SK-N-SH treated with all-trans-retinoic acid at 6 μM for 48 hours (cell line): ENCODE measurements at regions not wholly inside any gene's neighbourhood (a gene's known extent, or its start where the extent isn't known, plus 50 kb on each side); places are given as distances from the start of the nearest gene placed in this dataset.

Experiments
- ATAC-seq: fragments of 200-7000 bp; cut with Tn5 transposase; 3 replicates; pipeline ENCODE4 v1.9.1; 2020; ENCODE audit warnings: mild to moderate bottlenecking, moderate library complexity
- ARNTL ChIP-seq: fragments of 450-650 bp; formaldehyde crosslinking; IDR thresholded peaks from 2 replicates; pipeline ENCODE4 v1.5.0; 2020; ENCODE audit warnings: low read depth, mild to moderate bottlenecking, moderate library complexity, borderline replicate concordance
- BACH2 ChIP-seq: fragments of 250-450 bp; sonication (Bioruptor Pico); IDR thresholded peaks from 2 replicates; pipeline ENCODE4 v1.9.0; 2021; ENCODE audit warnings: mild to moderate bottlenecking, borderline replicate concordance
- CSDC2 ChIP-seq: fragments of 250-450 bp; sonication (Bioruptor Pico); IDR thresholded peaks from 2 replicates; pipeline ENCODE4 v1.5.0; 2020; ENCODE audit warnings: mild to moderate bottlenecking, moderate library complexity
- GLIS3 ChIP-seq: fragments of 250-450 bp; sonication (Bioruptor Pico); IDR thresholded peaks from 2 replicates; pipeline ENCODE4 v1.5.0; 2020; ENCODE audit warnings: mild to moderate bottlenecking, moderate library complexity
- ISL1 ChIP-seq: fragments of 250-450 bp; sonication (Bioruptor Pico); IDR thresholded peaks from 2 replicates; pipeline ENCODE4 v2.1.2; 2022; ENCODE audit warnings: mild to moderate bottlenecking, moderate library complexity
- OSR1 ChIP-seq: fragments of 250-450 bp; sonication (Bioruptor Pico); IDR thresholded peaks from 2 replicates; pipeline ENCODE4 v1.8.0; 2022; ENCODE audit warnings: moderate library complexity, mild to moderate bottlenecking, inconsistent platforms
- PPARA ChIP-seq: fragments of 250-450 bp; sonication (Bioruptor Pico); IDR thresholded peaks from 2 replicates; pipeline ENCODE4 v1.5.0; 2020; ENCODE audit warnings: mild to moderate bottlenecking, borderline replicate concordance
- RARB ChIP-seq: fragments of 250-450 bp; sonication (Bioruptor Pico); IDR thresholded peaks from 2 replicates; pipeline ENCODE4 v1.8.0; 2021; ENCODE audit warnings: mild to moderate bottlenecking, moderate library complexity
- SNAI2 ChIP-seq: fragments of 250-450 bp; sonication (Bioruptor Pico); IDR thresholded peaks from 2 replicates; pipeline ENCODE4 v1.5.0; 2020; ENCODE audit warnings: mild to moderate bottlenecking, moderate library complexity
- TCF4 ChIP-seq: fragments of 250-450 bp; sonication (Bioruptor Pico); IDR thresholded peaks from 2 replicates; pipeline ENCODE4 v1.8.0; 2021; ENCODE audit warnings: mild to moderate bottlenecking, moderate library complexity, borderline replicate concordance
- TOX ChIP-seq: fragments of 250-450 bp; sonication (Bioruptor Pico); IDR thresholded peaks from 2 replicates; pipeline ENCODE4 v1.8.0; 2021; ENCODE audit warnings: mild to moderate bottlenecking, moderate library complexity, borderline replicate concordance
- ZC3H10 ChIP-seq: fragments of 250-450 bp; sonication (Bioruptor Pico); IDR thresholded peaks from 2 replicates; pipeline ENCODE4 v1.5.1; 2021; ENCODE audit warnings: mild to moderate bottlenecking, moderate library complexity
- ZFP30 ChIP-seq: fragments of 450-650 bp; formaldehyde crosslinking; IDR thresholded peaks from 2 replicates; pipeline ENCODE4 v1.5.0; 2022; ENCODE audit warnings: mild to moderate bottlenecking, moderate library complexity
- ZNF565 ChIP-seq: fragments of 450-650 bp; formaldehyde crosslinking; conservative IDR thresholded peaks from 2 replicates; pipeline ENCODE4 v1.5.0; 2020; ENCODE audit warnings: low read depth, mild to moderate bottlenecking, moderate library complexity
- ZNF70 ChIP-seq: fragments of 450-650 bp; formaldehyde crosslinking; IDR thresholded peaks from 2 replicates; pipeline ENCODE4 v1.5.0; 2020; ENCODE audit warnings: mild to moderate bottlenecking, moderate library complexity
- TF ChIP-seq, protein P1 (sequence below): fragments of 250-450 bp; sonication (Bioruptor Pico); IDR thresholded peaks from 2 replicates; pipeline ENCODE4 v1.8.0; 2021; ENCODE audit warnings: low read depth, mild to moderate bottlenecking, moderate library complexity, borderline replicate concordance
- TF ChIP-seq, protein P2 (sequence below): fragments of 250-450 bp; sonication (Bioruptor Pico); IDR thresholded peaks from 2 replicates; pipeline ENCODE4 v1.5.0; 2020; ENCODE audit warnings: mild to moderate bottlenecking, moderate library complexity
- TF ChIP-seq, protein P3 (sequence below): fragments of 250-450 bp; sonication (Bioruptor Pico); IDR thresholded peaks from 2 replicates; pipeline ENCODE4 v1.5.1; 2021; ENCODE audit warnings: mild to moderate bottlenecking, moderate library complexity
- TF ChIP-seq, protein P4 (sequence below): fragments of 250-450 bp; sonication (Bioruptor Pico); IDR thresholded peaks from 2 replicates; pipeline ENCODE4 v1.5.1; 2020; ENCODE audit warnings: low read depth, mild to moderate bottlenecking, moderate library complexity

DNA sequence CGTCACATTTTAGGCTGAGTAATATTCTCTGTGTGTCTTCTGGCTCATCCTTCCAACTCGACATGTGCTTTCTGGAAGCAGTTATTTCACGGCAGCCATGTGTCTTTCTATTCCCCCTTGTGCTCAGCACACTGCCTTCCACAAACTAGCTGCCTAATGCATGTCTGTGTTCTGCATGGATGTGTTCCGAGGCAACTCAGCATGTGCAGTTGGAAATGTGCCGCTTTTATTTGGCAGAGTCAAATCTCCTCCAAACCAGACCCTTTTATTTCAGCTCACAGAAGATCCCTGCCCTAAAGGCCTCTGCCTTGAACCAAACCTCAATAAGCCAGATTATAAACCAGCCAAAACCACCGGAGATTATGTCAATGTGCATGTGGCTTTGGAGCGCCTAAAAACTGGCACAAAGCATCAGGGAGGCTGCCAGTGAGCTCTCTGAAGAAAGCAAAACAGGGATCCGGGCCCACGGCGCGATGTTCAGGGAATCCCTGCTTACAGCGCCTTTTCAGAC, 360.2 kb downstream of the DEPDC1B start:
- TF ChIP-seq, protein P1, sequence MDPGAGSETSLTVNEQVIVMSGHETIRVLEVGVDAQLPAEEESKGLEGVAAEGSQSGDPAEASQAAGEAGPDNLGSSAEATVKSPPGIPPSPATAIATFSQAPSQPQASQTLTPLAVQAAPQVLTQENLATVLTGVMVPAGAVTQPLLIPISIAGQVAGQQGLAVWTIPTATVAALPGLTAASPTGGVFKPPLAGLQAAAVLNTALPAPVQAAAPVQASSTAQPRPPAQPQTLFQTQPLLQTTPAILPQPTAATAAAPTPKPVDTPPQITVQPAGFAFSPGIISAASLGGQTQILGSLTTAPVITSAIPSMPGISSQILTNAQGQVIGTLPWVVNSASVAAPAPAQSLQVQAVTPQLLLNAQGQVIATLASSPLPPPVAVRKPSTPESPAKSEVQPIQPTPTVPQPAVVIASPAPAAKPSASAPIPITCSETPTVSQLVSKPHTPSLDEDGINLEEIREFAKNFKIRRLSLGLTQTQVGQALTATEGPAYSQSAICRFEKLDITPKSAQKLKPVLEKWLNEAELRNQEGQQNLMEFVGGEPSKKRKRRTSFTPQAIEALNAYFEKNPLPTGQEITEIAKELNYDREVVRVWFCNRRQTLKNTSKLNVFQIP (CRISPR knock-in tag): no peak
- no peak for ATAC-seq

DNA sequence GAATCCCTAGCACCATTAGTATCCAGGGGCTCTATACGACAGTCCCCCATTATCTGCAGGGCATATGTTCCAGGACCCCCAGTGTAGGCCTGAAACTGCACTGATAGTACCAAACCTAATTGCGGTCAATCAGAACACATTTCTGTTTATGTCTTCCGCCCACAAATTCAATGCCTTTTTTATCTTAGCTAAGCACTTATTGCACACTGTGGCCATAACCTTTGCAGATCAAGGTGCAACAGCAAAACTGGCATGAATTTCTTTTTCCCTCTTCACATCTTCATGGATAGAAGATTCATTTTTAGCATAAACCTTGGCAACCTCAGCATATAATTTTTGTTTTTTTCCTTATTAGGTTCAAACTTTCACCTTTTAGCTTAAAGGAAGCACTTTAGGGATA, 361.1 kb downstream of the DEPDC1B start:
- TF ChIP-seq ZC3H10 (no peak), CSDC2 (no peak), TOX (CRISPR knock-in tag) (no peak), GLIS3 (CRISPR knock-in tag) (no peak), ISL1 (CRISPR knock-in tag) (no peak), SNAI2 (CRISPR knock-in tag) (no peak), PPARA (CRISPR knock-in tag) (no peak), TCF4 (CRISPR knock-in tag) (no peak), RARB (CRISPR knock-in tag) (no peak), ZFP30 (no peak), BACH2 (CRISPR knock-in tag) (no peak), ZNF70 (CRISPR knock-in tag) (no peak), OSR1 (CRISPR knock-in tag) (no peak), ARNTL (CRISPR knock-in tag) (no peak), ZNF565 (CRISPR knock-in tag) (no peak)
- TF ChIP-seq, protein P2, sequence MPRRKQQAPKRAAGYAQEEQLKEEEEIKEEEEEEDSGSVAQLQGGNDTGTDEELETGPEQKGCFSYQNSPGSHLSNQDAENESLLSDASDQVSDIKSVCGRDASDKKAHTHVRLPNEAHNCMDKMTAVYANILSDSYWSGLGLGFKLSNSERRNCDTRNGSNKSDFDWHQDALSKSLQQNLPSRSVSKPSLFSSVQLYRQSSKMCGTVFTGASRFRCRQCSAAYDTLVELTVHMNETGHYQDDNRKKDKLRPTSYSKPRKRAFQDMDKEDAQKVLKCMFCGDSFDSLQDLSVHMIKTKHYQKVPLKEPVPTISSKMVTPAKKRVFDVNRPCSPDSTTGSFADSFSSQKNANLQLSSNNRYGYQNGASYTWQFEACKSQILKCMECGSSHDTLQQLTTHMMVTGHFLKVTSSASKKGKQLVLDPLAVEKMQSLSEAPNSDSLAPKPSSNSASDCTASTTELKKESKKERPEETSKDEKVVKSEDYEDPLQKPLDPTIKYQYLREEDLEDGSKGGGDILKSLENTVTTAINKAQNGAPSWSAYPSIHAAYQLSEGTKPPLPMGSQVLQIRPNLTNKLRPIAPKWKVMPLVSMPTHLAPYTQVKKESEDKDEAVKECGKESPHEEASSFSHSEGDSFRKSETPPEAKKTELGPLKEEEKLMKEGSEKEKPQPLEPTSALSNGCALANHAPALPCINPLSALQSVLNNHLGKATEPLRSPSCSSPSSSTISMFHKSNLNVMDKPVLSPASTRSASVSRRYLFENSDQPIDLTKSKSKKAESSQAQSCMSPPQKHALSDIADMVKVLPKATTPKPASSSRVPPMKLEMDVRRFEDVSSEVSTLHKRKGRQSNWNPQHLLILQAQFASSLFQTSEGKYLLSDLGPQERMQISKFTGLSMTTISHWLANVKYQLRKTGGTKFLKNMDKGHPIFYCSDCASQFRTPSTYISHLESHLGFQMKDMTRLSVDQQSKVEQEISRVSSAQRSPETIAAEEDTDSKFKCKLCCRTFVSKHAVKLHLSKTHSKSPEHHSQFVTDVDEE (CRISPR knock-in tag): no peak
- TF ChIP-seq, protein P3, sequence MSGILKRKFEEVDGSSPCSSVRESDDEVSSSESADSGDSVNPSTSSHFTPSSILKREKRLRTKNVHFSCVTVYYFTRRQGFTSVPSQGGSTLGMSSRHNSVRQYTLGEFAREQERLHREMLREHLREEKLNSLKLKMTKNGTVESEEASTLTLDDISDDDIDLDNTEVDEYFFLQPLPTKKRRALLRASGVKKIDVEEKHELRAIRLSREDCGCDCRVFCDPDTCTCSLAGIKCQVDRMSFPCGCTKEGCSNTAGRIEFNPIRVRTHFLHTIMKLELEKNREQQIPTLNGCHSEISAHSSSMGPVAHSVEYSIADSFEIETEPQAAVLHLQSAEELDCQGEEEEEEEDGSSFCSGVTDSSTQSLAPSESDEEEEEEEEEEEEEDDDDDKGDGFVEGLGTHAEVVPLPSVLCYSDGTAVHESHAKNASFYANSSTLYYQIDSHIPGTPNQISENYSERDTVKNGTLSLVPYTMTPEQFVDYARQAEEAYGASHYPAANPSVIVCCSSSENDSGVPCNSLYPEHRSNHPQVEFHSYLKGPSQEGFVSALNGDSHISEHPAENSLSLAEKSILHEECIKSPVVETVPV (CRISPR knock-in tag): no peak
- TF ChIP-seq, protein P4, sequence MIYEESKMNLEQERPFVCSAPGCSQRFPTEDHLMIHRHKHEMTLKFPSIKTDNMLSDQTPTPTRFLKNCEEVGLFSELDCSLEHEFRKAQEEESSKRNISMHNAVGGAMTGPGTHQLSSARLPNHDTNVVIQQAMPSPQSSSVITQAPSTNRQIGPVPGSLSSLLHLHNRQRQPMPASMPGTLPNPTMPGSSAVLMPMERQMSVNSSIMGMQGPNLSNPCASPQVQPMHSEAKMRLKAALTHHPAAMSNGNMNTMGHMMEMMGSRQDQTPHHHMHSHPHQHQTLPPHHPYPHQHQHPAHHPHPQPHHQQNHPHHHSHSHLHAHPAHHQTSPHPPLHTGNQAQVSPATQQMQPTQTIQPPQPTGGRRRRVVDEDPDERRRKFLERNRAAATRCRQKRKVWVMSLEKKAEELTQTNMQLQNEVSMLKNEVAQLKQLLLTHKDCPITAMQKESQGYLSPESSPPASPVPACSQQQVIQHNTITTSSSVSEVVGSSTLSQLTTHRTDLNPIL (CRISPR knock-in tag): no peak
- TF ChIP-seq, protein P1 (CRISPR knock-in tag): no peak
- no peak for ATAC-seq

DNA sequence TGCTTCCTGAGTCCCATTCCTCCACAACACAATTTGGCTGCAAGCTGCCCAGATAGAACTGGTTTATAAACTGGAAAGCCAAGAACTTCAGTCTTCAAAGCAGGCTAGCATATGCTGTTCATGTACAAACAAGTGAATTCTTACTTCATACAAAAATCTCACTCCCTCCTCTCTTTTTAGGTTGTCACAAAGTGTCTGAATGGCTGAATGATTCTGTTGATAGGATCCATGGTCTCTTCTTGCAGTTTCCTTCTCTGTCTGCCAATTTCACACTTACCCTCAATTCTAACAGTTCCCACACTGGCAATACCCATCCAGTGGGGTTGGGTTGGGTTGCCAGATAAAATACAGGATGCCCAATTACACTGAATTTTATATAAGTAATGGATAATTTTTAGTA, 363.5 kb downstream of the DEPDC1B start:
- ATAC-seq: no peak

More for the DNA sequence above, 363.5 kb downstream of the DEPDC1B start:
- no peak for TF ChIP-seq GLIS3 (CRISPR knock-in tag)
- no peak for TF ChIP-seq PPARA (CRISPR knock-in tag)
- TF ChIP-seq CSDC2: no peak
- TF ChIP-seq, protein P3 (CRISPR knock-in tag): no peak
- no peak for TF ChIP-seq RARB (CRISPR knock-in tag)
